ACC112 (cell line): ENCODE measurements at regions not wholly inside any gene's neighbourhood (a gene's known extent, or its start where the extent isn't known, plus 50 kb on each side); places are given as distances from the start of the nearest gene placed in this dataset.

Experiments
- H2AFZ ChIP-seq: fragments of 200-600 bp; sonication (generic); one replicate; pipeline ENCODE4 v1.6.0; 2017; ENCODE audit warnings: antibody characterized with exemption, low read length; ENCODE audit not compliant: unreplicated experiment
- H3K27ac ChIP-seq: fragments of 200-600 bp; sonication (generic); 2 replicates; pipeline ENCODE4 v1.5.1; 2014; ENCODE audit warnings: low read depth, mild to moderate bottlenecking, antibody characterized with exemption, low read length, moderate library complexity
- H3K27me3 ChIP-seq: fragments of 200-600 bp; sonication (generic); 2 replicates; pipeline ENCODE4 v1.6.1; 2014; ENCODE audit warnings: mild to moderate bottlenecking, antibody characterized with exemption, low read length, moderate library complexity, mixed read lengths; ENCODE audit not compliant: insufficient read depth
- H3K36me3 ChIP-seq: fragments of 200-600 bp; sonication (generic); 2 replicates; pipeline ENCODE4 v1.6.1; 2016; ENCODE audit warnings: mild to moderate bottlenecking, antibody characterized with exemption, low read length, moderate library complexity, mixed read lengths; ENCODE audit not compliant: insufficient read depth
- H3K4me1 ChIP-seq: fragments of 200-600 bp; sonication (generic); one replicate; pipeline ENCODE4 v1.6.1; 2016; ENCODE audit warnings: low read length, mixed read lengths; ENCODE audit not compliant: insufficient read depth, unreplicated experiment, control insufficient read depth
- H3K4me3 ChIP-seq: fragments of 200-600 bp; sonication (generic); 2 replicates; pipeline ENCODE4 v1.5.1; 2014; ENCODE audit warnings: mild to moderate bottlenecking, low read depth, low read length
- H3K79me2 ChIP-seq: fragments of 200-600 bp; sonication (generic); one replicate; pipeline ENCODE4 v1.6.0; 2016; ENCODE audit warnings: low read length; ENCODE audit not compliant: control insufficient read depth, unreplicated experiment, insufficient read depth

DNA sequence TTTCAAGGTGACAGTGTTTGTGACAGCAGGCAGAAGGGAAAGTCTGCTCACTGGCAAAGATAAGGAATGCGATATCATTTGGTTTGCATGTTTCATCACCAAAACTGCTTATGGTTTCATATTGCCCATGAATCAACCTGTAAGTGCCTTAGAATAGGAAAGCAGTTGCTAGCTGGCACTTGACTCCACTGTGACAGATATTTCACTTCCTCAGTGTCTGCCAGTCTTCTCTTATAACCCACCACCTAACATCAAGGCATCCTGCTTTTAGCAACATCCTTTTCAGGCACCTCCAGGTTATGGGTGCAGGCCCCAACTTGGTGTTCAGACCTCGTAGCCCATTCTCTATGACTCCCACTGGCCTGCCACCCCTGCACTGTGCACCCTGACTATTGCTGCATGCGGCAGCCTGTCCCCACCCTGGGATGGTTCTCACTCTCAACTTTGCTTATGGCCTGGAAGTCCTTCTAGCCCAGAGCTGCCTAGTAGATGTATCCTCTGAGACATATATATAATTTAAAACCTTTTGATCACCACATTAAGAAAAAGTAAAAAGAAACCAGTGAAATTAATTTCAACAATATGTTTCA, 154.4 kb upstream of the RARB start:
- Histone ChIP-seq H3K79me2 (no peaks in the 10 kb centered on the region), H3K27ac (no peak overlapping the region), H3K4me1 (no peaks in the 10 kb centered on the region), H3K4me3 (no peak overlapping the region), H3K36me3 (no peaks in the 10 kb centered on the region), H2AFZ (no peak overlapping the region), H3K27me3 (no peaks in the 10 kb centered on the region)

- H3K4me3 ChIP-seq, result no peak overlapping the region
- no peaks in the 10 kb centered on the region for H3K4me1 ChIP-seq
Observed at GRCh38 chr3:25277503-25277902, 150.6 kb upstream of the RARB start.

DNA sequence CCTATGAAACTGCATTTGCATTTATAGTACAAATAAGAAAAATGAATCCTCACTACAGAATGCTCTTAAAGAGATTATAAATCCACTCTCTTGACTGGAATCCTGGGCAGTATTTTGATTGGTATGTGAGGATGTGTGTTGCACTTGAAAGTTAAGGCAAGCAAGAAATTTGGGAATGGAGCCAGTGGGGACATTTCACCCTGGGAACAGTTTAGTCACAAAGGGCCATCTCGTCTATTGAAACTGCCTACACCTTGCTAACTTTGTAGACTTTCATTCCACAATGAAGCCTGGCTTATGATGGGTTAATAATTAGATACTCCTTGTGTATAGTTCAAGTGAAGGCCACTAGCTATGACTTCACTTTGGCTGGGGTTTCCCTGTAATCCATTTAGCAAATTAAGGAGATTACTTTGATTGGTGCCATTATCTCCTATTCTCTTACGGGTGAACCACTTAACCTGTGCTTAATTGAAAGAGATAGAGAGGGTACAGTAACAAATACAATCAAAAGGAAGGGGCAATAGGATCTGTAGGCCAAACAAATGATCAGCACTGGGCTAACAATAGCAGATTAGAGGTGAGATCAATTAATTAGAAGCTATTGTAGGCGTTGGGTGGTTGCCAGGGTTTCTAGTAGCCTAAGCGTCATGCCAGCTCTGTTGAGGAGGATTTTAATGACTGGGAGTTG, 146.9 kb upstream of the RARB start:
- Histone ChIP-seq H2AFZ (no peak overlapping the region), H3K36me3 (no peaks in the 10 kb centered on the region), H3K4me3 (no peak overlapping the region), H3K27ac (no peak overlapping the region), H3K27me3 (no peaks in the 10 kb centered on the region), H3K4me1 (no peaks in the 10 kb centered on the region), H3K79me2 (no peaks in the 10 kb centered on the region)

More at GRCh38 chr3:25277503-25277902, 150.6 kb upstream of the RARB start:
- Histone ChIP-seq H3K36me3 (no peaks in the 10 kb centered on the region), H2AFZ (no peak overlapping the region), H3K27ac (no peak overlapping the region), H3K79me2 (no peaks in the 10 kb centered on the region), H3K27me3 (no peaks in the 10 kb centered on the region)

DNA sequence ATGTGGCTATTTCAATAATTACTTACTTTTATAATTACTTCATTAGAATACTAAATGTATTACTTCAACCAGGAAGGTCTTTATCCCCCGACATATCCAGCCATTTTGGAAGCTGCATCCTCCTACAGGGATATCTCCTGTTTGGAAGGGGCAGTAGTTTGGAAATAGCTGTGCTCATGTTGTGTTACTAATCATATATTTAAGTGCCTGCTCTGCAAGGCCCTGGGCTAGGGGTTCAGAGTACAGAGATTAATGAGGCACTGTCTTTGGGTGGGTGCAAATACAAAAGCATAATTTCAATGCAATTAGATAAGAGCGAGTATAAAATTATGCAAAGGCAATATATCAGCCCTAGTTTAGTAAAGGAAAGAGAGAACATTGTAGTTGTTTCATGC, 146.3 kb upstream of the RARB start:
- no peak overlapping the region for H2AFZ ChIP-seq
- H3K36me3 ChIP-seq, result no peaks in the 10 kb centered on the region

GRCh38 chr3:25283613-25284012, 144.4 kb upstream of the RARB start:
- Histone ChIP-seq H3K27me3 (no peaks in the 10 kb centered on the region), H3K4me1 (no peaks in the 10 kb centered on the region), H3K79me2 (no peaks in the 10 kb centered on the region), H3K4me3 (no peak overlapping the region), H3K36me3 (no peaks in the 10 kb centered on the region), H3K27ac (no peak overlapping the region), H2AFZ (no peak overlapping the region)

More for the DNA sequence above, 146.3 kb upstream of the RARB start:
- no peaks in the 10 kb centered on the region for H3K79me2 ChIP-seq
- H3K27me3 ChIP-seq, result no peaks in the 10 kb centered on the region
- H3K4me1 ChIP-seq, result no peaks in the 10 kb centered on the region
- no peak overlapping the region for H3K27ac ChIP-seq
- no peak overlapping the region for H3K4me3 ChIP-seq

GRCh38 chr3:25284249-25284648, 143.8 kb upstream of the RARB start:
- Histone ChIP-seq H2AFZ (no peak overlapping the region), H3K27ac (no peak overlapping the region), H3K4me1 (no peaks in the 10 kb centered on the region), H3K79me2 (no peaks in the 10 kb centered on the region), H3K36me3 (no peaks in the 10 kb centered on the region), H3K27me3 (no peaks in the 10 kb centered on the region), H3K4me3 (no peak overlapping the region)

- Histone ChIP-seq H2AFZ (no peak overlapping the region), H3K4me1 (no peaks in the 10 kb centered on the region), H3K79me2 (no peaks in the 10 kb centered on the region), H3K36me3 (no peaks in the 10 kb centered on the region), H3K27me3 (no peaks in the 10 kb centered on the region), H3K4me3 (no peak overlapping the region), H3K27ac (no peak overlapping the region)
Observed at GRCh38 chr3:25287291-25287884, 140.7 kb upstream of the RARB start.

GRCh38 chr3:25288413-25288812, 139.7 kb upstream of the RARB start:
- Histone ChIP-seq H3K4me3 (no peak overlapping the region), H2AFZ (no peak overlapping the region), H3K36me3 (no peaks in the 10 kb centered on the region), H3K79me2 (no peaks in the 10 kb centered on the region), H3K27me3 (no peaks in the 10 kb centered on the region), H3K4me1 (no peaks in the 10 kb centered on the region), H3K27ac (no peak overlapping the region)

GRCh38 chr3:25289156-25289555, 138.9 kb upstream of the RARB start:
- Histone ChIP-seq H3K27me3 (no peaks in the 10 kb centered on the region), H3K79me2 (no peaks in the 10 kb centered on the region), H3K4me1 (no peaks in the 10 kb centered on the region), H3K36me3 (no peaks in the 10 kb centered on the region), H3K27ac (no peak overlapping the region), H3K4me3 (no peak overlapping the region), H2AFZ (no peak overlapping the region)

DNA sequence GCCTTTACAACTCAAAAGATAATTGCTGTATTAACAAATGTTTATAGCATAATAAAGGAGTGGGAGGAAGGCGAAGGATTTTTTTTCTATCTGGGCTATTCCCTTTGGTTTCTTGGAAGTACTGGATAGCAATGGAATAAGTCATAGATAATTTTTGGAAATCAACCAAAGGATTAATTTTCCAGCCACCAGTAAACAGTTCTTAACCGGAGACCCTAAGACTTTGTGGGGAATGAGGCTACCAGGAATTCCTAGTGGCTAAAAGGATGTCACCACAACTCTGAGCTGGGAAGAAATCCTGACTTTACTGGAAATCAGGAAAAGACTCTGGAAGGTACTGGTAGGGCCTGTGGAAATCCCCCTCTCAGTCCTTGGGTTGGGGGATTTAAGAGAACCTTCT, 138.4 kb upstream of the RARB start:
- H3K27me3 ChIP-seq, result no peaks in the 10 kb centered on the region
- no peak overlapping the region for H2AFZ ChIP-seq
- H3K27ac ChIP-seq, result no peak overlapping the region
- H3K79me2 ChIP-seq, result no peaks in the 10 kb centered on the region
- H3K36me3 ChIP-seq, result no peaks in the 10 kb centered on the region
- H3K4me3 ChIP-seq, result no peak overlapping the region
- no peaks in the 10 kb centered on the region for H3K4me1 ChIP-seq

DNA sequence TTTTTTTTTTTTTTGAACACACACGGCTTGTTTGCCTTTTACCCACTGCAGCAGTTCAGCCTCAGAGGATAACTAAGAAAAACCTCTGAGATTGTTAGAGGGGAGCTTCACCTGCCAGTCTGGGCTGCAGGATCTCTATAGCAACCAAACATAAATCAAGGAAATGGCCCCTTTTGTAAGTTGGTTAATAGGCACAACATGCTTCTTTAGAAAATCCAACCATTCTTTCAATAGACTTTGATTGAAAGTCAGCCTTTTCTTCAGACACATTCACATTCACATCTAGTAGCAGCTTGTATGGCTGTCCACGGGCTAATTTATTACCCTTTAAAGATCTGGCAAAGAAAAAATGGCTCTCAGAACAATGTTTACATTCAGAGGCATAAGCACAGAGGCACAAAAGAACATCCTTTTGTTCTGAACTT, 136.6 kb upstream of the RARB start:
- no peaks in the 10 kb centered on the region for H3K79me2 ChIP-seq
- H3K4me3 ChIP-seq, result no peak overlapping the region
- H3K4me1 ChIP-seq, result no peaks in the 10 kb centered on the region
- H3K27ac ChIP-seq, result no peak overlapping the region
- H3K36me3 ChIP-seq, result no peaks in the 10 kb centered on the region
- H3K27me3 ChIP-seq, result no peaks in the 10 kb centered on the region
- no peak overlapping the region for H2AFZ ChIP-seq
